ENCODE measurements at regions not wholly inside any gene's neighbourhood (a gene's known extent, or its start where the extent isn't known, plus 50 kb on each side); places are given as distances from the start of the nearest gene placed in this dataset.

GRCh38 chr9:19732441-19732951 lies 56.3 kb downstream of the SLC24A2 start:
- DNase-seq = no peak

- DNase-seq = no peak
Observed at GRCh38 chr9:19728101-19728500, 60.7 kb downstream of the SLC24A2 start.

- DNase-seq = no peak
Observed at GRCh38 chr9:19725970-19726369, 62.9 kb downstream of the SLC24A2 start.

- no peak for DNase-seq
Observed at GRCh38 chr9:19720377-19720776, 68.5 kb downstream of the SLC24A2 start.

- no peak for DNase-seq
Observed at GRCh38 chr9:19703702-19704101, 85.1 kb downstream of the SLC24A2 start.

GRCh38 chr9:19701991-19702390 lies 86.8 kb downstream of the SLC24A2 start:
- no peak for DNase-seq

GRCh38 chr9:19701274-19701673 lies 87.6 kb downstream of the SLC24A2 start:
- DNase-seq = no peak

- no peak for DNase-seq
Observed at GRCh38 chr9:19700699-19701098, 88.1 kb downstream of the SLC24A2 start.

GRCh38 chr9:19699756-19700155 lies 89.1 kb downstream of the SLC24A2 start:
- DNase-seq = no peak

- DNase-seq = no peak
Observed at GRCh38 chr9:19698960-19699359, 89.9 kb downstream of the SLC24A2 start.

- no peak for DNase-seq
Observed at GRCh38 chr9:19694601-19695000, 94.2 kb downstream of the SLC24A2 start.

GRCh38 chr9:19690128-19690527 lies 98.7 kb downstream of the SLC24A2 start:
- no peak for DNase-seq

- DNase-seq = no peak
Observed at GRCh38 chr9:19689328-19690101, 99.3 kb downstream of the SLC24A2 start.

- no peak for DNase-seq
Observed at GRCh38 chr9:19683715-19684114, 105.1 kb downstream of the SLC24A2 start.

- no peak for DNase-seq
Observed at GRCh38 chr9:19682397-19682796, 106.4 kb downstream of the SLC24A2 start.

- DNase-seq = peak; percentile 33
Observed at GRCh38 chr9:19681846-19682245, 107.0 kb downstream of the SLC24A2 start.

- no peak for DNase-seq
Observed at GRCh38 chr9:19677924-19678323, 110.9 kb downstream of the SLC24A2 start.

GRCh38 chr9:19675492-19675891 lies 113.3 kb downstream of the SLC24A2 start:
- no peak for DNase-seq

GRCh38 chr9:19666575-19666974 lies 122.3 kb downstream of the SLC24A2 start:
- DNase-seq = no peak

- no peak for DNase-seq
Observed at GRCh38 chr9:19665146-19665863, 123.5 kb downstream of the SLC24A2 start.

- no peak for DNase-seq
Observed at GRCh38 chr9:19663570-19663969, 125.3 kb downstream of the SLC24A2 start.

GRCh38 chr9:19662213-19662612 lies 126.6 kb downstream of the SLC24A2 start:
- DNase-seq = no peak

- no peak for DNase-seq
Observed at GRCh38 chr9:19660019-19660418, 128.8 kb downstream of the SLC24A2 start.

- peak; percentile 10 for DNase-seq
Observed at GRCh38 chr9:19656704-19657103, 132.1 kb downstream of the SLC24A2 start.

Data from NCI-H345 (cell line).